ENCODE measurements at regions not wholly inside any gene's neighbourhood (a gene's known extent, or its start where the extent isn't known, plus 50 kb on each side); places are given as distances from the start of the nearest gene placed in this dataset.

GRCh38 chrX:56503941-56504673, 59.3 kb upstream of the UBQLN2 start:
- TF ChIP-seq POLR2A (IDR thresholded peaks at IDR 0.05; ENCODE audit: low read depth) (no peak), CTCF (IDR thresholded peaks at IDR 0.05) (no peak)
